ENCODE measurements at regions not wholly inside any gene's neighbourhood (a gene's known extent, or its start where the extent isn't known, plus 50 kb on each side); places are given as distances from the start of the nearest gene placed in this dataset.
"Not testable (repeated sequence)": the region's sequence is repeated elsewhere in the genome, so short reads cannot be mapped to it uniquely, and the experiment has no call there.

DNA sequence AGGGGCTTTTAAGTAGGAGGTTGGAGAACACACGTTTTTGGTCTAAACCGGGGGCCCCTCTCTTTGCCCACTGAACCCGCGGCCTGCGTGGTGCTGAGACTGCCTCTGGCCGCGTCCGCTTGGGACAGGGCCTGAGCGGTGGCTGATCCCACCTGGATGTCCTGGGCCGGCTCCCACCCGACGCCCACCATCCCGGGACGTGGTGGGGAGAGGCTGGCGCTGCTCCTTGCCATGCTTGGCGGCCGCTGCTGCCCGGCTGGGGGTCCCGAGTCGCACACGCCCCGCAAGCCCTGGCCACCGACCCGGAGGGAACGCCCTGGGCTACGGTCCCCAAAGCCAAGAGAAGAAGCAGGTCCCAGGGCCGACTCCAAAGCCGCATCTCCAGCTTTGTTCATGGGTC, 130.1 kb downstream of the POTEM start:
- H3K56ac ChIP-seq (replicated peaks; ENCODE audit: insufficient read length, low read depth, low read length); H4K5ac ChIP-seq (ENCODE audit: insufficient read length, low read depth, low read length); H4K91ac ChIP-seq (replicated peaks; ENCODE audit: insufficient read length, low read length); H3K4me2 ChIP-seq (ENCODE audit: insufficient read depth in 1 of 2, low read depth in 2 of 2, low read length in 2 of 2); H2AFZ ChIP-seq (ENCODE audit: low read length); DNase-seq (ENCODE audit: low read depth in 1 of 2, low spot score in 2 of 2); H2BK20ac ChIP-seq (ENCODE audit: low read length); H3K4me3 ChIP-seq (ENCODE audit: extremely low read depth in 1 of 4, insufficient read depth in 2 of 4, low read depth in 3 of 4, low read length in 4 of 4); H3K23me2 ChIP-seq (ENCODE audit: low read depth, low read length); CTCF ChIA-PET (ENCODE audit: partially characterized antibody); FAIRE-seq; H3K23ac ChIP-seq (ENCODE audit: insufficient read length); H3K27ac ChIP-seq (ENCODE audit: low read depth, low read length); H3K79me1 ChIP-seq (ENCODE audit: low read depth, low read length); H4K20me1 ChIP-seq (replicated peaks in 1 of 2; ENCODE audit: control insufficient read depth in 1 of 2, insufficient read depth in 2 of 2, low read length in 2 of 2); H3K79me2 ChIP-seq (ENCODE audit: control insufficient read depth in 1 of 2, insufficient read depth in 2 of 2, low read length in 2 of 2); H3K14ac ChIP-seq (ENCODE audit: insufficient read length); H4K8ac ChIP-seq (ENCODE audit: extremely low read depth, insufficient read depth, low read length); H3K18ac ChIP-seq (ENCODE audit: extremely low read depth, low read length); H3K9ac ChIP-seq (replicated peaks in 1 of 4; ENCODE audit: extremely low read depth in 1 of 4, low read depth in 3 of 4, low read length in 3 of 4); H2AK5ac ChIP-seq (ENCODE audit: low read depth, low read length); H3K4ac ChIP-seq (replicated peaks; ENCODE audit: insufficient read length, low read depth, low read length); H3K36me3 ChIP-seq (ENCODE audit: control insufficient read depth in 2 of 4, insufficient read depth in 4 of 4, low read length in 3 of 4); H2BK12ac ChIP-seq (ENCODE audit: low read depth, low read length); H2BK15ac ChIP-seq (ENCODE audit: low read length); H3K27me3 ChIP-seq (replicated peaks in 1 of 4; ENCODE audit: control insufficient read depth in 3 of 4, extremely low read depth in 1 of 4, insufficient read depth in 3 of 4, low read length in 3 of 4); POLR2A ChIA-PET (ENCODE audit: partially characterized antibody); H3K4me1 ChIP-seq (replicated peaks in 1 of 4; ENCODE audit: control insufficient read depth in 3 of 4, insufficient read depth in 4 of 4, low read length in 3 of 4); H2BK5ac ChIP-seq (ENCODE audit: low read depth, low read length); H2BK120ac ChIP-seq (replicated peaks; ENCODE audit: low read depth, low read length): not testable (repeated sequence)
- WGBS, 2 experiments (ENCODE audit: extremely low coverage in 1 of 2, insufficient coverage in 1 of 2, insufficient read length in 1 of 2, insufficient replicate concordance in 2 of 2, low coverage in 1 of 2, low lambda C conversion rate in 2 of 2, missing lambda C conversion rate in 1 of 2) = 93% methylated on average over 15 of the region's 28 CpGs; no CpG with 5 or more reads in 1 of the 2 experiments
- H3K9me3 ChIP-seq (ENCODE audit: insufficient read depth in 2 of 2, low read depth in 1 of 2, low read length in 1 of 2) = peaks cover 3 to 42% of the 10 kb centered on the region in 2 experiments; a peak in 3 of 4 replicates

DNA sequence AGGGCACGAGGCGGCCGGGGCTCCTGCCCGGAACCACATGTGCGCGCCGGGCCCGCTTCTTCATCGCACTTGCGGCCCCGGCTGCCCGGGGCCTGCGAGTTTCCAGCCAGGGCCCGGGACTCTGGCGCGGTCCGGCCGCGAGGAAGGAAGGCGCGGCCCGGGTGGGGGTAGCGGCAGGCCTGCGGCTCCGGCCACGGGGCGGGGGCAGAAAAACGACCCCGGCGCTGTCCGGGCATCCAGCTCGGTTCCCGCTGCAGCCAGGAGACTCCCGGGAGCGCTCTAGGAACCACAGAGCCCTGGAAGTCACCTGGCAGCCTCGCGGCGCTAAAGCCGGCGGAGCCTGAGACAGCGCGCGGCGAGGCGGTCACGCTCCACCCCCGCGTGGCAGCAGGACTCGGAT, 130.5 kb downstream of the POTEM start:
- H2AK5ac ChIP-seq (ENCODE audit: low read depth, low read length); H2BK120ac ChIP-seq (replicated peaks; ENCODE audit: low read depth, low read length); H3K4me2 ChIP-seq (ENCODE audit: insufficient read depth in 1 of 2, low read depth in 2 of 2, low read length in 2 of 2); H3K4me1 ChIP-seq (replicated peaks in 1 of 4; ENCODE audit: control insufficient read depth in 3 of 4, insufficient read depth in 4 of 4, low read length in 3 of 4); H3K79me1 ChIP-seq (ENCODE audit: low read depth, low read length); H3K56ac ChIP-seq (replicated peaks; ENCODE audit: insufficient read length, low read depth, low read length); H3K4ac ChIP-seq (replicated peaks; ENCODE audit: insufficient read length, low read depth, low read length); H3K4me3 ChIP-seq (ENCODE audit: extremely low read depth in 1 of 4, insufficient read depth in 2 of 4, low read depth in 3 of 4, low read length in 4 of 4); H3K9ac ChIP-seq (replicated peaks in 1 of 4; ENCODE audit: extremely low read depth in 1 of 4, low read depth in 3 of 4, low read length in 3 of 4); H4K20me1 ChIP-seq (replicated peaks in 1 of 2; ENCODE audit: control insufficient read depth in 1 of 2, insufficient read depth in 2 of 2, low read length in 2 of 2); H3K27me3 ChIP-seq (replicated peaks in 1 of 4; ENCODE audit: control insufficient read depth in 3 of 4, extremely low read depth in 1 of 4, insufficient read depth in 3 of 4, low read length in 3 of 4); H3K27ac ChIP-seq (ENCODE audit: low read depth, low read length); H3K23ac ChIP-seq (ENCODE audit: insufficient read length); H2AFZ ChIP-seq (ENCODE audit: low read length); H3K23me2 ChIP-seq (ENCODE audit: low read depth, low read length); H4K5ac ChIP-seq (ENCODE audit: insufficient read length, low read depth, low read length); DNase-seq (ENCODE audit: low read depth in 1 of 2, low spot score in 2 of 2); FAIRE-seq; H2BK12ac ChIP-seq (ENCODE audit: low read depth, low read length); H2BK5ac ChIP-seq (ENCODE audit: low read depth, low read length); H3K36me3 ChIP-seq (ENCODE audit: control insufficient read depth in 2 of 4, insufficient read depth in 4 of 4, low read length in 3 of 4); H3K14ac ChIP-seq (ENCODE audit: insufficient read length); CTCF ChIA-PET (ENCODE audit: partially characterized antibody); H2BK20ac ChIP-seq (ENCODE audit: low read length); H4K8ac ChIP-seq (ENCODE audit: extremely low read depth, insufficient read depth, low read length); H2BK15ac ChIP-seq (ENCODE audit: low read length); H4K91ac ChIP-seq (replicated peaks; ENCODE audit: insufficient read length, low read length); POLR2A ChIA-PET (ENCODE audit: partially characterized antibody); H3K18ac ChIP-seq (ENCODE audit: extremely low read depth, low read length); H3K79me2 ChIP-seq (ENCODE audit: control insufficient read depth in 1 of 2, insufficient read depth in 2 of 2, low read length in 2 of 2): not testable (repeated sequence)
- 96% methylated on average over 16 of the region's 49 CpGs; no CpG with 5 or more reads in 1 of the 2 experiments for WGBS, 2 experiments (ENCODE audit: extremely low coverage in 1 of 2, insufficient coverage in 1 of 2, insufficient read length in 1 of 2, insufficient replicate concordance in 2 of 2, low coverage in 1 of 2, low lambda C conversion rate in 2 of 2, missing lambda C conversion rate in 1 of 2)
- H3K9me3 ChIP-seq (ENCODE audit: insufficient read depth in 2 of 2, low read depth in 1 of 2, low read length in 1 of 2) = peaks cover 3 to 42% of the 10 kb centered on the region in 2 experiments; a peak in 3 of 4 replicates
